ENCODE measurements at regions not wholly inside any gene's neighbourhood (a gene's known extent, or its start where the extent isn't known, plus 50 kb on each side); places are given as distances from the start of the nearest gene placed in this dataset.

- DNase-seq (no peak), ATAC-seq (ENCODE audit: low FRiP score) (no peak)
- Histone ChIP-seq H3K27me3 (ENCODE audit: control insufficient read depth in 1 of 2, insufficient read depth in 2 of 2, low read length in 1 of 2) (no peaks in the 10 kb centered on the region), H3K9me3 (ENCODE audit: control insufficient read depth, low read length) (no peaks in the 10 kb centered on the region), H3K4me3 (ENCODE audit: low read length in 2 of 2) (no peak overlapping the region), H3K36me3 (ENCODE audit: control insufficient read depth in 1 of 2, insufficient read depth in 2 of 2, low read length in 1 of 2) (no peaks in the 10 kb centered on the region), H3K27ac (ENCODE audit: low read depth in 1 of 2, low read length in 2 of 2) (no peak overlapping the region), H3K4me1 (ENCODE audit: control insufficient read depth in 1 of 2, insufficient read depth in 2 of 2, low read length in 2 of 2) (no peaks in the 10 kb centered on the region)
- WGBS, 2 donors = 71 to 85% methylated on average over 6 of the region's 6 CpGs
- intact Hi-C loops (cut with DNase I) = no loop called here
Observed at GRCh38 chr1:38173157-38173831, 126.7 kb upstream of the POU3F1 start.

- no peaks in the 10 kb centered on the region for H3K27me3 ChIP-seq (ENCODE audit: control insufficient read depth in 1 of 2, insufficient read depth in 2 of 2, low read length in 1 of 2)
- intact Hi-C loops (cut with DNase I) = no loop called here
- no peaks in the 10 kb centered on the region for H3K9me3 ChIP-seq (ENCODE audit: control insufficient read depth, low read length)
- ATAC-seq (ENCODE audit: low FRiP score) = no peak
- H3K27ac ChIP-seq (ENCODE audit: low read depth in 1 of 2, low read length in 2 of 2) = no peak overlapping the region
- no peaks in the 10 kb centered on the region for H3K36me3 ChIP-seq (ENCODE audit: control insufficient read depth in 1 of 2, insufficient read depth in 2 of 2, low read length in 1 of 2)
- H3K4me3 ChIP-seq (ENCODE audit: low read length in 2 of 2) = no peak overlapping the region
- WGBS, 2 donors = 75 to 92% methylated on average over 3 of the region's 3 CpGs
- no peaks in the 10 kb centered on the region for H3K4me1 ChIP-seq (ENCODE audit: control insufficient read depth in 1 of 2, insufficient read depth in 2 of 2, low read length in 2 of 2)
- DNase-seq = no peak
Observed at GRCh38 chr1:38169121-38169520, 122.5 kb upstream of the POU3F1 start.

- 82 to 91% methylated on average over 2 of the region's 2 CpGs for WGBS, 2 donors
- no peaks in the 10 kb centered on the region for H3K4me1 ChIP-seq (ENCODE audit: control insufficient read depth in 1 of 2, insufficient read depth in 2 of 2, low read length in 2 of 2)
- DNase-seq = no peak
- ATAC-seq (ENCODE audit: low FRiP score) = no peak
- H3K36me3 ChIP-seq (ENCODE audit: control insufficient read depth in 1 of 2, insufficient read depth in 2 of 2, low read length in 1 of 2) = no peaks in the 10 kb centered on the region
- no peaks in the 10 kb centered on the region for H3K9me3 ChIP-seq (ENCODE audit: control insufficient read depth, low read length)
- no peaks in the 10 kb centered on the region for H3K27me3 ChIP-seq (ENCODE audit: control insufficient read depth in 1 of 2, insufficient read depth in 2 of 2, low read length in 1 of 2)
- no peak overlapping the region for H3K27ac ChIP-seq (ENCODE audit: low read depth in 1 of 2, low read length in 2 of 2)
- intact Hi-C loops (cut with DNase I) = no loop called here
- no peak overlapping the region for H3K4me3 ChIP-seq (ENCODE audit: low read length in 2 of 2)
Observed at GRCh38 chr1:38168365-38168764, 121.8 kb upstream of the POU3F1 start.

- Histone ChIP-seq H3K4me3 (ENCODE audit: low read length in 2 of 2) (no peak overlapping the region), H3K36me3 (ENCODE audit: control insufficient read depth in 1 of 2, insufficient read depth in 2 of 2, low read length in 1 of 2) (no peaks in the 10 kb centered on the region), H3K9me3 (ENCODE audit: control insufficient read depth, low read length) (no peaks in the 10 kb centered on the region), H3K27ac (ENCODE audit: low read depth in 1 of 2, low read length in 2 of 2) (no peak overlapping the region), H3K4me1 (ENCODE audit: control insufficient read depth in 1 of 2, insufficient read depth in 2 of 2, low read length in 2 of 2) (no peaks in the 10 kb centered on the region), H3K27me3 (ENCODE audit: control insufficient read depth in 1 of 2, insufficient read depth in 2 of 2, low read length in 1 of 2) (no peaks in the 10 kb centered on the region)
- intact Hi-C loops (cut with DNase I) = no loop called here
- 83 to 84% methylated on average over 4 of the region's 4 CpGs for WGBS, 2 donors
- no peak for DNase-seq
- ATAC-seq (ENCODE audit: low FRiP score) = no peak
Observed at GRCh38 chr1:38166461-38166860, 119.9 kb upstream of the POU3F1 start.

- H3K4me3 ChIP-seq (ENCODE audit: low read length in 2 of 2) = no peak overlapping the region
- peaks cover 0 to 11% of the 10 kb centered on the region in 2 donors for H3K27me3 ChIP-seq (ENCODE audit: control insufficient read depth in 1 of 2, insufficient read depth in 2 of 2, low read length in 1 of 2)
- ATAC-seq (ENCODE audit: low FRiP score) = no peak
- H3K27ac ChIP-seq (ENCODE audit: low read depth in 1 of 2, low read length in 2 of 2) = no peak overlapping the region
- no peaks in the 10 kb centered on the region for H3K4me1 ChIP-seq (ENCODE audit: control insufficient read depth in 1 of 2, insufficient read depth in 2 of 2, low read length in 2 of 2)
- no peaks in the 10 kb centered on the region for H3K36me3 ChIP-seq (ENCODE audit: control insufficient read depth in 1 of 2, insufficient read depth in 2 of 2, low read length in 1 of 2)
- peaks cover 6% of the 10 kb centered on the region for H3K9me3 ChIP-seq (ENCODE audit: control insufficient read depth, low read length)
- 80 to 81% methylated on average over 12 of the region's 12 CpGs for WGBS, 2 donors
- no peak for DNase-seq
- intact Hi-C loops (cut with DNase I) = no loop called here
Observed at GRCh38 chr1:38153778-38154470, 107.3 kb upstream of the POU3F1 start.

- 38 to 45% methylated on average over 6 of the region's 6 CpGs for WGBS, 2 donors
- no peak overlapping the region for H3K4me3 ChIP-seq (ENCODE audit: low read length in 2 of 2)
- no peaks in the 10 kb centered on the region for H3K4me1 ChIP-seq (ENCODE audit: control insufficient read depth in 1 of 2, insufficient read depth in 2 of 2, low read length in 2 of 2)
- peaks cover 6% of the 10 kb centered on the region for H3K9me3 ChIP-seq (ENCODE audit: control insufficient read depth, low read length)
- intact Hi-C loops (cut with DNase I) = no loop called here
- ATAC-seq (ENCODE audit: low FRiP score) (no peak), DNase-seq (no peak)
- no peaks in the 10 kb centered on the region for H3K36me3 ChIP-seq (ENCODE audit: control insufficient read depth in 1 of 2, insufficient read depth in 2 of 2, low read length in 1 of 2)
- H3K27ac ChIP-seq (ENCODE audit: low read depth in 1 of 2, low read length in 2 of 2) = no peak overlapping the region
- peaks cover 0 to 10% of the 10 kb centered on the region in 2 donors for H3K27me3 ChIP-seq (ENCODE audit: control insufficient read depth in 1 of 2, insufficient read depth in 2 of 2, low read length in 1 of 2)
Observed at GRCh38 chr1:38153066-38153777, 106.6 kb upstream of the POU3F1 start.

- ATAC-seq (ENCODE audit: low FRiP score) (no peak), DNase-seq (no peak)
- Histone ChIP-seq H3K27me3 (ENCODE audit: control insufficient read depth in 1 of 2, insufficient read depth in 2 of 2, low read length in 1 of 2) (peaks cover 0 to 10% of the 10 kb centered on the region in 2 donors), H3K4me1 (ENCODE audit: control insufficient read depth in 1 of 2, insufficient read depth in 2 of 2, low read length in 2 of 2) (no peaks in the 10 kb centered on the region), H3K27ac (ENCODE audit: low read depth in 1 of 2, low read length in 2 of 2) (no peak overlapping the region), H3K9me3 (ENCODE audit: control insufficient read depth, low read length) (peaks cover 6% of the 10 kb centered on the region), H3K4me3 (ENCODE audit: low read length in 2 of 2) (no peak overlapping the region), H3K36me3 (ENCODE audit: control insufficient read depth in 1 of 2, insufficient read depth in 2 of 2, low read length in 1 of 2) (no peaks in the 10 kb centered on the region)
- intact Hi-C loops (cut with DNase I) = no loop called here
- 77 to 89% methylated on average over 3 of the region's 3 CpGs for WGBS, 2 donors
Observed at GRCh38 chr1:38152351-38153065, 105.9 kb upstream of the POU3F1 start.

GRCh38 chr1:38151399-38151798, 104.8 kb upstream of the POU3F1 start:
- DNase-seq (no peak), ATAC-seq (ENCODE audit: low FRiP score) (no peak)
- no peak overlapping the region for H3K4me3 ChIP-seq (ENCODE audit: low read length in 2 of 2)
- intact Hi-C loops (cut with DNase I) = no loop called here
- peaks cover 0 to 10% of the 10 kb centered on the region in 2 donors for H3K27me3 ChIP-seq (ENCODE audit: control insufficient read depth in 1 of 2, insufficient read depth in 2 of 2, low read length in 1 of 2)
- no peaks in the 10 kb centered on the region for H3K36me3 ChIP-seq (ENCODE audit: control insufficient read depth in 1 of 2, insufficient read depth in 2 of 2, low read length in 1 of 2)
- H3K27ac ChIP-seq (ENCODE audit: low read depth in 1 of 2, low read length in 2 of 2) = no peak overlapping the region
- peaks cover 9% of the 10 kb centered on the region for H3K9me3 ChIP-seq (ENCODE audit: control insufficient read depth, low read length)
- H3K4me1 ChIP-seq (ENCODE audit: control insufficient read depth in 1 of 2, insufficient read depth in 2 of 2, low read length in 2 of 2) = no peaks in the 10 kb centered on the region

All from aorta (tissue), 5 donors.